GM19240 (cell line): ENCODE measurements at regions not wholly inside any gene's neighbourhood (a gene's known extent, or its start where the extent isn't known, plus 50 kb on each side); places are given as distances from the start of the nearest gene placed in this dataset.
"Not testable (repeated sequence)": the region's sequence is repeated elsewhere in the genome, so short reads cannot be mapped to it uniquely, and the experiment has no call there.

ENCODE experiments used
- DNase-seq: peaks from one replicate; pipeline ENCODE4 v3.0.0; 2011; ENCODE audit warnings: low spot score; ENCODE audit not compliant: insufficient read length

DNA sequence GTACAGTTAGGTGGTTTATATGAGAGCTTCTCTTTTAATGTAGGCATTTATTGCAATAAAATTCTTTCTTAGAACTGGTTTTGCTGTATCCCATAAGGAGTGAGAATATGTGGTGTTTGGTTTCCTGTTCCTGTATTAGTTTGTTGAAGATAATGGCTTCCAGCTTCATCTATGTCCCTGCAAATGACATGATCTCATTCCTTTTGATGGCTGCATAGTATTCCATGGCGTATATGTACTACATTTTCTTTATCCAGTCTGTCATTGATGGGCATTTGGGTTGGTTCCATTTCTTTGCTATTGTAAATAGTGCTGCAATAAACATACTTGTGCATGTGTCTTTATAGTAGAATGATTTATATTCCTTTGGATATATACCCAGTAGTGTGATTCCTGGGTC, 106.7 kb upstream of the IRS4 start:
- DNase-seq: not testable (repeated sequence)

DNA sequence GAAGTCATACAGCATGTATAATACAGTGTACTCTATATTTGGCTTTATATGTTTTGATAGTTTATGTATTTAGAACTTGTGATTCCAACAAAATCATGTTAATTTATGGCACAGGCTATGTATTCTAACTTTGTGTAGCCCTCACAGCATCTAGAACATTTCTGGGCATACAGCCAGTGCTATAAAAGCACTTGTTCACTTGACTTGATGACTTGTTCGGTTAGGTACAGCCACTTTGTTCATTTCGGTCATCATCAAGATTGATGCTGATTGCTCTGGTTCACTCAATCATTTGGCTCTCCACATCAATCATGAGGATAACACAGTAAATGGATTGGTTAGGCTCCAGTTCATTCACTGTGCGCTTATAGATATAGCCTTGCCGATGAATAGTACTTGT, 97.6 kb upstream of the IRS4 start:
- no peak for DNase-seq

DNA sequence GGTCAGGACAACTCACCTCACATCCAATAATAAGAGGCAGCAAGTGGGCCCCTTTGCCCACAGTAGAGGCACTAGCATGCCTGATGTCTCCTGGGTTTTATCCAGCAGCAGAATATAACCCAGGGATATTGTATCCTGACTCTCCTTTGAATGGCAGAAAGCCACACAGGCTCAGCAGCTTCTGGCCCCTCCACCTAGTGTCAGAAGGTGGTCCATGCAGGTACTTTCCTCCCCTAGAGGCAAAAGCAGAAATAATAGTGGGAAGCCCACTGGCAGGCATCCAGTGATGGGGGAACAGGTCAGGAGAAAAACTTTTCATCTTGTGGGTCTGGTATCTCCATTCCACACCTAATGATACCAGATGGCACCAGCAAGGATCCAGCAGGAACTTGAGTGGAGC, 75.5 kb upstream of the IRS4 start:
- no peak for DNase-seq

DNA sequence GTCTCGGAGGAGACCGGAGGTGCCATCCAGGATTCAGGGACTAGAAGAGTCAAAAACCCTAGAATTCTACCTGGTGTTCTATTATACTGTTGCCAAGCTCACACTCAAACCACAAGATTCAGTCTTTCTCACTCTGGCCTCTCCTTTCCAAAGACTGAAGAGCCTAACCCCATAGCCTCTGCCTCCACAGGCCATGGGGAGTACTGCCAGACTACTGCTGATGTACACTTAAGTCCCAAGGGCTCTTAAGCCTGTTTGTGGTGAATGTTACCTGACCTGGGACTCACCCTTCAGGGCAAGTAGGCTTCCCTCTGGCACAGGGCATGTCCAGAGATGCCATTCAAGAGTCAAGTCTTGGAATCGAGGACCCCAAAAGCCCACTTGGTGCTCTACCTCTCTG, 58.9 kb upstream of the IRS4 start:
- no peak for DNase-seq
